ENCODE measurements at regions not wholly inside any gene's neighbourhood (a gene's known extent, or its start where the extent isn't known, plus 50 kb on each side); places are given as distances from the start of the nearest gene placed in this dataset.

- TF ChIP-seq CTCF (conservative IDR thresholded peaks at IDR 0.05; ENCODE audit: low read depth, low read length): no peak
- TF ChIP-seq EZH2 (IDR thresholded peaks at IDR 0.05; ENCODE audit: borderline replicate concordance, low read depth, low read length, poor library complexity, severe bottlenecking): no peak
These were observed 235.0 kb upstream of the TRPC7 start for GRCh38 chr5:136600306-136600705.

All from A673 (cell line).